ENCODE measurements at regions not wholly inside any gene's neighbourhood (a gene's known extent, or its start where the extent isn't known, plus 50 kb on each side); places are given as distances from the start of the nearest gene placed in this dataset.
"Not testable (repeated sequence)": the region's sequence is repeated elsewhere in the genome, so short reads cannot be mapped to it uniquely, and the experiment has no call there.

GRCh38 chr14:22200977-22201605 is 387.9 kb downstream of the DAD1 start:
- Histone ChIP-seq H3K27me3 (ENCODE audit: control insufficient read depth in 1 of 2, insufficient read depth in 2 of 2, low read length in 1 of 2) (no peaks in the 10 kb centered on the region), H3K4me1 (ENCODE audit: control insufficient read depth in 1 of 2, insufficient read depth in 2 of 2, low read length in 2 of 2) (no peaks in the 10 kb centered on the region), H3K27ac (ENCODE audit: low read depth in 1 of 2, low read length in 2 of 2) (no peak overlapping the region), H3K4me3 (ENCODE audit: low read length in 2 of 2) (no peak overlapping the region), H3K36me3 (ENCODE audit: control insufficient read depth in 1 of 2, insufficient read depth in 2 of 2, low read length in 1 of 2) (no peaks in the 10 kb centered on the region), H3K9me3 (ENCODE audit: control insufficient read depth, low read length) (peaks cover 2% of the 10 kb centered on the region)
- 20 to 27% methylated on average over 1 of the region's 1 CpG for WGBS, 2 donors
- ATAC-seq (ENCODE audit: low FRiP score) (no peak), DNase-seq (no peak)
- intact Hi-C loops (cut with DNase I), result no loop called here

DNA sequence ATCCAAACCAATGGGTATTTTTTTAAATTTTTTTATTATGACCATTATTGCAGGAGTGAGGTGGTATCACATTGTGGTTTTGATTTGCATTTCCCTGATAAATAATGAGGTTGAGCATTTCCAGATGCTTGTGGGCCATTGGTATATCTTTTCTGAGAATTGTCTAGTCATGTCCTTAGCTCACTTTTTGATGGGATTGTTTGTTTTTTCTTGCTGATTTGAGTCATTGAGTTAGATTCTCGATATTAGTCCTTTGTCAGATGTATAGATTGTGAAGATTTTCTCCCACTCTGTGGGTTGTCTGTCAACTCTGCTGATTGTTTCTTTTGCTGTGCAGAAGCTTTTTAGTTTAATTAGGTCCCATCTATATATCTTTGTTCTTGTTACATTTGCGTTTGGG is 388.9 kb downstream of the DAD1 start:
- DNase-seq; H3K36me3 ChIP-seq (ENCODE audit: control insufficient read depth in 1 of 2, insufficient read depth in 2 of 2, low read length in 1 of 2); H3K4me3 ChIP-seq (ENCODE audit: low read length in 2 of 2); H3K27ac ChIP-seq (ENCODE audit: low read depth in 1 of 2, low read length in 2 of 2); H3K27me3 ChIP-seq (ENCODE audit: control insufficient read depth in 1 of 2, insufficient read depth in 2 of 2, low read length in 1 of 2); ATAC-seq (ENCODE audit: low FRiP score); intact Hi-C loops (cut with DNase I); H3K4me1 ChIP-seq (ENCODE audit: control insufficient read depth in 1 of 2, insufficient read depth in 2 of 2, low read length in 2 of 2); H3K9me3 ChIP-seq (ENCODE audit: control insufficient read depth, low read length): not testable (repeated sequence)
- WGBS, 2 donors, result 88 to 91% methylated on average over 2 of the region's 2 CpGs

- no peak for DNase-seq
- WGBS, 2 donors, result 34 to 40% methylated on average over 2 of the region's 2 CpGs
- intact Hi-C loops (cut with DNase I), result no loop called here
Measured at GRCh38 chr14:22194664-22195063, 394.4 kb downstream of the DAD1 start.

GRCh38 chr14:22190411-22191191 is 398.4 kb downstream of the DAD1 start:
- H3K4me3 ChIP-seq (ENCODE audit: low read length in 2 of 2), result no peak overlapping the region
- H3K27ac ChIP-seq (ENCODE audit: low read depth in 1 of 2, low read length in 2 of 2), result no peak overlapping the region
- H3K36me3 ChIP-seq (ENCODE audit: control insufficient read depth in 1 of 2, insufficient read depth in 2 of 2, low read length in 1 of 2), result no peaks in the 10 kb centered on the region
- ATAC-seq (ENCODE audit: low FRiP score), result no peak
- no peaks in the 10 kb centered on the region for H3K4me1 ChIP-seq (ENCODE audit: control insufficient read depth in 1 of 2, insufficient read depth in 2 of 2, low read length in 2 of 2)
- peaks cover 2% of the 10 kb centered on the region for H3K9me3 ChIP-seq (ENCODE audit: control insufficient read depth, low read length)
- 71 to 74% methylated on average over 10 of the region's 10 CpGs for WGBS, 2 donors
- H3K27me3 ChIP-seq (ENCODE audit: control insufficient read depth in 1 of 2, insufficient read depth in 2 of 2, low read length in 1 of 2), result no peaks in the 10 kb centered on the region
- intact Hi-C loops (cut with DNase I), result no loop called here
- DNase-seq, result no peak

More at GRCh38 chr14:22194664-22195063, 394.4 kb downstream of the DAD1 start:
- peaks cover 3% of the 10 kb centered on the region for H3K9me3 ChIP-seq (ENCODE audit: control insufficient read depth, low read length)
- no peaks in the 10 kb centered on the region for H3K4me1 ChIP-seq (ENCODE audit: control insufficient read depth in 1 of 2, insufficient read depth in 2 of 2, low read length in 2 of 2)
- no peaks in the 10 kb centered on the region for H3K36me3 ChIP-seq (ENCODE audit: control insufficient read depth in 1 of 2, insufficient read depth in 2 of 2, low read length in 1 of 2)
- no peak overlapping the region for H3K4me3 ChIP-seq (ENCODE audit: low read length in 2 of 2)
- ATAC-seq (ENCODE audit: low FRiP score), result no peak
- no peak overlapping the region for H3K27ac ChIP-seq (ENCODE audit: low read depth in 1 of 2, low read length in 2 of 2)
- no peaks in the 10 kb centered on the region for H3K27me3 ChIP-seq (ENCODE audit: control insufficient read depth in 1 of 2, insufficient read depth in 2 of 2, low read length in 1 of 2)

DNA sequence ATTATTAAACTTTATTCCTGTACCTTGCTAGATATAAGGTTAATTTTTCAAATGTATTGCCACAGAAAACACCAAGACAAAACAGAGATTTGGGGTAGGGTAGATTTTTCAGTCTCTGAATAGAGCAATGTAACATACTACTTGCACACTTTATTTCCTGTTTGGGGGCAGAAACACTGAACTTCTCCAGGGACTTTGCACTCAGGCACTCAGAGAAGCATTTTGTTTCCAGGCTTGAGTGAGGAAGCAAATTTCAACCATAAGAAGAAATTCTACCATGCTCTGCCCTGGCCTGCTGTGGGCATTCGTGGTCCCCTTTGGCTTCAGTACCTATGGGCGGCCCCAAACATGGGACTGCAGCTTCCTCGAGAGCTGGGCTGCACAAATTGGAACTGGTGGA is 399.1 kb downstream of the DAD1 start:
- Histone ChIP-seq H3K9me3 (ENCODE audit: control insufficient read depth, low read length) (peaks cover 2% of the 10 kb centered on the region), H3K27me3 (ENCODE audit: control insufficient read depth in 1 of 2, insufficient read depth in 2 of 2, low read length in 1 of 2) (no peaks in the 10 kb centered on the region), H3K27ac (ENCODE audit: low read depth in 1 of 2, low read length in 2 of 2) (no peak overlapping the region)

GRCh38 chr14:22188318-22188717 is 400.7 kb downstream of the DAD1 start:
- intact Hi-C loops (cut with DNase I), result no loop called here
- WGBS, 2 donors, result 85 to 90% methylated on average over 4 of the region's 4 CpGs

More for the DNA sequence above, 399.1 kb downstream of the DAD1 start:
- H3K4me1 ChIP-seq (ENCODE audit: control insufficient read depth in 1 of 2, insufficient read depth in 2 of 2, low read length in 2 of 2), result no peaks in the 10 kb centered on the region
- WGBS, 2 donors, result 87 to 92% methylated on average over 3 of the region's 3 CpGs
- no peaks in the 10 kb centered on the region for H3K36me3 ChIP-seq (ENCODE audit: control insufficient read depth in 1 of 2, insufficient read depth in 2 of 2, low read length in 1 of 2)
- DNase-seq, result no peak
- H3K4me3 ChIP-seq (ENCODE audit: low read length in 2 of 2), result no peak overlapping the region
- ATAC-seq (ENCODE audit: low FRiP score), result no peak
- intact Hi-C loops (cut with DNase I), result no loop called here

GRCh38 chr14:22185789-22186188 is 403.2 kb downstream of the DAD1 start:
- DNase-seq (no peak), ATAC-seq (ENCODE audit: low FRiP score) (no peak)
- 77 to 78% methylated on average over 3 of the region's 3 CpGs for WGBS, 2 donors
- no peaks in the 10 kb centered on the region for H3K27me3 ChIP-seq (ENCODE audit: control insufficient read depth in 1 of 2, insufficient read depth in 2 of 2, low read length in 1 of 2)
- no peaks in the 10 kb centered on the region for H3K4me1 ChIP-seq (ENCODE audit: control insufficient read depth in 1 of 2, insufficient read depth in 2 of 2, low read length in 2 of 2)
- H3K9me3 ChIP-seq (ENCODE audit: control insufficient read depth, low read length), result no peaks in the 10 kb centered on the region
- H3K36me3 ChIP-seq (ENCODE audit: control insufficient read depth in 1 of 2, insufficient read depth in 2 of 2, low read length in 1 of 2), result no peaks in the 10 kb centered on the region
- intact Hi-C loops (cut with DNase I), result no loop called here
- H3K27ac ChIP-seq (ENCODE audit: low read depth in 1 of 2, low read length in 2 of 2), result no peak overlapping the region
- H3K4me3 ChIP-seq (ENCODE audit: low read length in 2 of 2), result no peak overlapping the region

More at GRCh38 chr14:22188318-22188717, 400.7 kb downstream of the DAD1 start:
- no peaks in the 10 kb centered on the region for H3K9me3 ChIP-seq (ENCODE audit: control insufficient read depth, low read length)
- no peak for ATAC-seq (ENCODE audit: low FRiP score)
- H3K27me3 ChIP-seq (ENCODE audit: control insufficient read depth in 1 of 2, insufficient read depth in 2 of 2, low read length in 1 of 2), result no peaks in the 10 kb centered on the region
- no peaks in the 10 kb centered on the region for H3K4me1 ChIP-seq (ENCODE audit: control insufficient read depth in 1 of 2, insufficient read depth in 2 of 2, low read length in 2 of 2)
- H3K4me3 ChIP-seq (ENCODE audit: low read length in 2 of 2), result no peak overlapping the region
- H3K27ac ChIP-seq (ENCODE audit: low read depth in 1 of 2, low read length in 2 of 2), result no peak overlapping the region
- no peaks in the 10 kb centered on the region for H3K36me3 ChIP-seq (ENCODE audit: control insufficient read depth in 1 of 2, insufficient read depth in 2 of 2, low read length in 1 of 2)
- DNase-seq, result no peak

- intact Hi-C loops (cut with DNase I), result no loop called here
Measured at GRCh38 chr14:22185191-22185590, 403.8 kb downstream of the DAD1 start.

DNA sequence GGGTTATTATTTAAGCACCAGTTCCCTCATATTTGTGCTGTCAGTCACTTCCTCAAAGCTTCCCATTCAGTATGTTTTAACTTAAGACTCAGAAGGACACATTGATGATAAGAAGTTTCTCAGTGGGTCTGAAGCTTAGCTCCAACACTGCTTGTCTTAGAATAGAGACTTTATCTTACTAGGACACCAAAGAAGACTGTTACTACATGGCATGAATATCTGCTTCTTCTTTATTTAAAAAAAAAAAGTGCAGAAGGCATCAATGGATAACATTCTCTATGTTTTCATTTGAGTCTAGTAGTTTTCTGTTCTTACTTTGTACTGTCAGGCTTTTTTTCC is 404.2 kb downstream of the DAD1 start:
- Histone ChIP-seq H3K27ac (ENCODE audit: low read depth in 1 of 2, low read length in 2 of 2) (no peak overlapping the region), H3K4me1 (ENCODE audit: control insufficient read depth in 1 of 2, insufficient read depth in 2 of 2, low read length in 2 of 2) (no peaks in the 10 kb centered on the region), H3K27me3 (ENCODE audit: control insufficient read depth in 1 of 2, insufficient read depth in 2 of 2, low read length in 1 of 2) (no peaks in the 10 kb centered on the region), H3K4me3 (ENCODE audit: low read length in 2 of 2) (no peak overlapping the region), H3K36me3 (ENCODE audit: control insufficient read depth in 1 of 2, insufficient read depth in 2 of 2, low read length in 1 of 2) (no peaks in the 10 kb centered on the region), H3K9me3 (ENCODE audit: control insufficient read depth, low read length) (no peaks in the 10 kb centered on the region)
- DNase-seq (no peak), ATAC-seq (ENCODE audit: low FRiP score) (no peak)
- intact Hi-C loops (cut with DNase I), result no loop called here

More at GRCh38 chr14:22185191-22185590, 403.8 kb downstream of the DAD1 start:
- no peak for ATAC-seq (ENCODE audit: low FRiP score)
- no peaks in the 10 kb centered on the region for H3K4me1 ChIP-seq (ENCODE audit: control insufficient read depth in 1 of 2, insufficient read depth in 2 of 2, low read length in 2 of 2)
- H3K4me3 ChIP-seq (ENCODE audit: low read length in 2 of 2), result no peak overlapping the region
- WGBS, 2 donors, result 43 to 54% methylated on average over 1 of the region's 1 CpG
- H3K27ac ChIP-seq (ENCODE audit: low read depth in 1 of 2, low read length in 2 of 2), result no peak overlapping the region
- H3K36me3 ChIP-seq (ENCODE audit: control insufficient read depth in 1 of 2, insufficient read depth in 2 of 2, low read length in 1 of 2), result no peaks in the 10 kb centered on the region
- no peaks in the 10 kb centered on the region for H3K9me3 ChIP-seq (ENCODE audit: control insufficient read depth, low read length)
- DNase-seq, result no peak
- H3K27me3 ChIP-seq (ENCODE audit: control insufficient read depth in 1 of 2, insufficient read depth in 2 of 2, low read length in 1 of 2), result no peaks in the 10 kb centered on the region

Measured in aorta (tissue), 5 donors.